Liver (tissue), 3 donors: ENCODE measurements at regions not wholly inside any gene's neighbourhood (a gene's known extent, or its start where the extent isn't known, plus 50 kb on each side); places are given as distances from the start of the nearest gene placed in this dataset.

Source experiments
- CTCF ChIP-seq: fragments of 150-350 bp; IDR thresholded peaks from 2 replicates; pipeline ENCODE4 v1.5.1; 2017; ENCODE audit warnings: improper control_type of control experiment, low read depth, low read length; ENCODE audit not compliant: missing input control
- FOXA1 ChIP-seq: IDR thresholded peaks from 2 replicates; pipeline ENCODE4 v1.6.1; 2016; ENCODE audit warnings: antibody characterized with exemption
- JUND ChIP-seq, 2 donors: IDR thresholded peaks; 2 replicates each; pipeline ENCODE4 v1.6.1; 2016; ENCODE audit warnings: antibody characterized with exemption in 2 of 2
- MAX ChIP-seq: IDR thresholded peaks from 2 replicates; pipeline ENCODE4 v1.6.1; 2016; ENCODE audit warnings: antibody characterized with exemption
- RXRA ChIP-seq, 2 donors: IDR thresholded peaks; 2 replicates each; pipeline ENCODE4 v1.6.1; 2017 to 2018; ENCODE audit warnings: antibody characterized with exemption in 2 of 2, mild to moderate bottlenecking in 1 of 2
- SP1 ChIP-seq: IDR thresholded peaks from 2 replicates; pipeline ENCODE4 v1.6.1; 2018; ENCODE audit warnings: antibody characterized with exemption, mild to moderate bottlenecking
- TAF1 ChIP-seq: conservative IDR thresholded peaks from 2 replicates; pipeline ENCODE4 v1.6.1; 2016; ENCODE audit warnings: antibody characterized with exemption, mild to moderate bottlenecking
- TF ChIP-seq, protein P1 (sequence below): IDR thresholded peaks from 2 replicates; pipeline ENCODE4 v1.6.1; 2016; ENCODE audit warnings: antibody characterized with exemption, mild to moderate bottlenecking
- donor health status: healthy.
- donor health status: healthy.

- TF ChIP-seq CTCF (no peak), SP1 (no peak), FOXA1 (no peak), RXRA (IDR thresholded peaks at IDR 0.05) (no peak), MAX (no peak), JUND (IDR thresholded peaks at IDR 0.05) (no peak), TAF1 (no peak)
- TF ChIP-seq, protein P1, sequence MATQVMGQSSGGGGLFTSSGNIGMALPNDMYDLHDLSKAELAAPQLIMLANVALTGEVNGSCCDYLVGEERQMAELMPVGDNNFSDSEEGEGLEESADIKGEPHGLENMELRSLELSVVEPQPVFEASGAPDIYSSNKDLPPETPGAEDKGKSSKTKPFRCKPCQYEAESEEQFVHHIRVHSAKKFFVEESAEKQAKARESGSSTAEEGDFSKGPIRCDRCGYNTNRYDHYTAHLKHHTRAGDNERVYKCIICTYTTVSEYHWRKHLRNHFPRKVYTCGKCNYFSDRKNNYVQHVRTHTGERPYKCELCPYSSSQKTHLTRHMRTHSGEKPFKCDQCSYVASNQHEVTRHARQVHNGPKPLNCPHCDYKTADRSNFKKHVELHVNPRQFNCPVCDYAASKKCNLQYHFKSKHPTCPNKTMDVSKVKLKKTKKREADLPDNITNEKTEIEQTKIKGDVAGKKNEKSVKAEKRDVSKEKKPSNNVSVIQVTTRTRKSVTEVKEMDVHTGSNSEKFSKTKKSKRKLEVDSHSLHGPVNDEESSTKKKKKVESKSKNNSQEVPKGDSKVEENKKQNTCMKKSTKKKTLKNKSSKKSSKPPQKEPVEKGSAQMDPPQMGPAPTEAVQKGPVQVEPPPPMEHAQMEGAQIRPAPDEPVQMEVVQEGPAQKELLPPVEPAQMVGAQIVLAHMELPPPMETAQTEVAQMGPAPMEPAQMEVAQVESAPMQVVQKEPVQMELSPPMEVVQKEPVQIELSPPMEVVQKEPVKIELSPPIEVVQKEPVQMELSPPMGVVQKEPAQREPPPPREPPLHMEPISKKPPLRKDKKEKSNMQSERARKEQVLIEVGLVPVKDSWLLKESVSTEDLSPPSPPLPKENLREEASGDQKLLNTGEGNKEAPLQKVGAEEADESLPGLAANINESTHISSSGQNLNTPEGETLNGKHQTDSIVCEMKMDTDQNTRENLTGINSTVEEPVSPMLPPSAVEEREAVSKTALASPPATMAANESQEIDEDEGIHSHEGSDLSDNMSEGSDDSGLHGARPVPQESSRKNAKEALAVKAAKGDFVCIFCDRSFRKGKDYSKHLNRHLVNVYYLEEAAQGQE = no peak
Measured at GRCh38 chr9:103617046-103617445, 477.1 kb upstream of the SMC2 start.
